ENCODE measurements at regions not wholly inside any gene's neighbourhood (a gene's known extent, or its start where the extent isn't known, plus 50 kb on each side); places are given as distances from the start of the nearest gene placed in this dataset.
"Not testable (repeated sequence)": the region's sequence is repeated elsewhere in the genome, so short reads cannot be mapped to it uniquely, and the experiment has no call there.

DNA sequence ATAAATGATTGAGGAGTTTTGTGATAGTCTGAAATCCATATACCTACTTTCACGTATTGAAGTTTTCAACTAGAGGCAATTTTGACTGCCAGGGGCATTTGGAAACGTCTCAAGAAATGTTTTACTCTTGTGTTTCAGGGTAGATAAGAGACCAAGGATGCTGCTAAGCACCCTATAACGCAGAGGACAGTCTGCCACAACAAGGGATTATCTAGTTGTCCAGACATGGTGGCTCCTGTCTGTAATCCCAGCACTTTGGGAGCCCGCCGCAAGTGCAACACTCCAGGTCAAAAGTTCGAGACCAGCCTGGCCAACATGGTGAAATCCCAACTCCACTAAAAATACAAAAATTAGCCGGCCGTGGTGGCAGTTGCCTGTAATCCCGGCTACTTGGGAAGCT is 133.7 kb upstream of the CCNG1 start:
- H3K27me3 ChIP-seq (ENCODE audit: control insufficient read depth, insufficient read depth, low read length), result no peaks in the 10 kb centered on the region

GRCh38 chr5:163305655-163306054 is 131.7 kb upstream of the CCNG1 start:
- Histone ChIP-seq H3K4me1 (ENCODE audit: control insufficient read depth, insufficient read depth, low read length) (no peaks in the 10 kb centered on the region), H3K36me3 (ENCODE audit: control insufficient read depth, insufficient read depth, low read length) (no peaks in the 10 kb centered on the region), H3K9me3 (ENCODE audit: control insufficient read depth, insufficient read depth, low read depth, low read length) (peaks cover 4% of the 10 kb centered on the region; the same call in 1 of the 2 replicates), H3K9ac (ENCODE audit: low read length) (no peak overlapping the region), H3K27me3 (ENCODE audit: control insufficient read depth, insufficient read depth, low read length) (no peaks in the 10 kb centered on the region), H3K4me3 (ENCODE audit: low read depth, low read length) (no peak overlapping the region), H3K27ac (ENCODE audit: low read depth, low read length) (no peak overlapping the region)

More for the DNA sequence above, 133.7 kb upstream of the CCNG1 start:
- no peak overlapping the region for H3K4me3 ChIP-seq (ENCODE audit: low read depth, low read length)
- no peak overlapping the region for H3K27ac ChIP-seq (ENCODE audit: low read depth, low read length)
- no peaks in the 10 kb centered on the region for H3K4me1 ChIP-seq (ENCODE audit: control insufficient read depth, insufficient read depth, low read length)
- no peak overlapping the region for H3K9ac ChIP-seq (ENCODE audit: low read length)
- no peaks in the 10 kb centered on the region for H3K36me3 ChIP-seq (ENCODE audit: control insufficient read depth, insufficient read depth, low read length)
- 0 out of 2 replicates have a peak, but pooled peaks cover under 1% of the 10 kb centered on the region for H3K9me3 ChIP-seq (ENCODE audit: control insufficient read depth, insufficient read depth, low read depth, low read length)

DNA sequence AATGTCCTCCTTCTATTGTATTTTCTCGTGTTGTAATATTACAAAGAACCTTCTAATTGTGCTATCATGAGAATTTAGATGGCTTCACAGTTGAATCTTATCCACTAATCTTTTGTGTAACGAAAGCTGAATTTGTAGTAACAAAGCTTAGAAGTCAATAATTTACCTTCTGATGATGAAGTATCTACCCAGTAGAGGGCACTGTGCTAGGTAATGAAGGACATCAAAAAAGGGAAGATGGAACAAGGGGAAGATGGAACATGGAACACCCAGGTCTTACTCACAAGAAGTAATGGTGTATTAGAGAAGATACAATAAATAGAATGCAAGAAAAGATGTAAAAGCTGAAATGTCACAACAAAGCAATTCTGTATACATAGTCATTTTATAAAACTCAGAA is 131.0 kb upstream of the CCNG1 start:
- Histone ChIP-seq H3K36me3 (ENCODE audit: control insufficient read depth, insufficient read depth, low read length) (no peaks in the 10 kb centered on the region), H3K27ac (ENCODE audit: low read depth, low read length) (no peak overlapping the region), H3K27me3 (ENCODE audit: control insufficient read depth, insufficient read depth, low read length) (no peaks in the 10 kb centered on the region), H3K9me3 (ENCODE audit: control insufficient read depth, insufficient read depth, low read depth, low read length) (peaks cover 4% of the 10 kb centered on the region; the same call in 1 of the 2 replicates), H3K4me1 (ENCODE audit: control insufficient read depth, insufficient read depth, low read length) (no peaks in the 10 kb centered on the region), H3K9ac (ENCODE audit: low read length) (no peak overlapping the region), H3K4me3 (ENCODE audit: low read depth, low read length) (no peak overlapping the region)

- H3K9me3 ChIP-seq (ENCODE audit: control insufficient read depth, insufficient read depth, low read depth, low read length), result peaks cover 21% of the 10 kb centered on the region
- H3K27me3 ChIP-seq (ENCODE audit: control insufficient read depth, insufficient read depth, low read length), result no peaks in the 10 kb centered on the region
- H3K36me3 ChIP-seq (ENCODE audit: control insufficient read depth, insufficient read depth, low read length), result no peaks in the 10 kb centered on the region
- no peak overlapping the region for H3K4me3 ChIP-seq (ENCODE audit: low read depth, low read length)
- H3K4me1 ChIP-seq (ENCODE audit: control insufficient read depth, insufficient read depth, low read length), result peaks cover 4% of the 10 kb centered on the region; the same call in 1 of the 2 replicates
- no peak overlapping the region for H3K27ac ChIP-seq (ENCODE audit: low read depth, low read length)
- no peak overlapping the region for H3K9ac ChIP-seq (ENCODE audit: low read length)
These were observed 127.5 kb upstream of the CCNG1 start for GRCh38 chr5:163309914-163310313.

DNA sequence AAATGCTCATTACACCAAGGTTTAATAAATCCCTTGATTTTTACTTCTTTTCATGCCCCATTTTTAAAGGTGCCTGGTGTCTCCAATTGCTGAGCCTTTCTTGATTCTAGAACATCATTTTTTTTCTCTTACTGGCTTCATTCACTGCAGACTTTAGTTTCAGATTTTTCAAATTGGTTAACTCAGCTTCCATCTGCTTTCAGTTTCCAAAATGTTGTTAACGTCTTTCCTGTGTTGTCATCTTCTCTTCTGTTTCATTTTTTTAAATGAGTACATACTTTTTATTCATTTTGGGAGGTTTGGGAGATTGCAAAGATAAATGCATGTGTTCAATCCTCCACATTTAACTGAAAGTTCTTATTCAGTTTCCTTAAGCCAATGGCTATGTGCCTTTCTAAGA is 126.4 kb upstream of the CCNG1 start:
- Histone ChIP-seq H3K4me1 (ENCODE audit: control insufficient read depth, insufficient read depth, low read length) (peaks cover 4% of the 10 kb centered on the region; the same call in 1 of the 2 replicates), H3K36me3 (ENCODE audit: control insufficient read depth, insufficient read depth, low read length) (no peaks in the 10 kb centered on the region), H3K27me3 (ENCODE audit: control insufficient read depth, insufficient read depth, low read length) (no peaks in the 10 kb centered on the region), H3K9ac (ENCODE audit: low read length) (no peak overlapping the region), H3K9me3 (ENCODE audit: control insufficient read depth, insufficient read depth, low read depth, low read length) (peaks cover 21% of the 10 kb centered on the region), H3K4me3 (ENCODE audit: low read depth, low read length) (no peak overlapping the region), H3K27ac (ENCODE audit: low read depth, low read length) (no peak overlapping the region)

DNA sequence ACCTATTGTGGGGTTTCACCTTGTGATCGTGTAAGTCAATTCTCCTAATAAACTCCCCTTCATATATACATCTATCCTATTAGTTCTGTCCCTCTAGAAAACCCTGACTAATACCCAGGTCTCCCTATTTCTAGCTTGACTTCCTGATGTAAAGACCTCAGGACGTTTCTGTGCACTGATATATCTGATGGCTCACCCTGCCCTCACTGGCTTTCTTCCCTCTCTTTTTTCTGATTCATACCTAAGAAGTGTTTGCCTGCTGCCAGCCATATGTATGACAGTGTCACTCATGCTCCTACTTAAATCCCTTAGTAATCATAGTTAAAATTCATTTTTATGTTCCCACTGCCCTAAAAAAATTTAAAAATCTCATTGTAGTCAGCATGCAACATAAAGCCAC is 124.8 kb upstream of the CCNG1 start:
- Histone ChIP-seq H3K36me3 (ENCODE audit: control insufficient read depth, insufficient read depth, low read length) (no peaks in the 10 kb centered on the region), H3K4me1 (ENCODE audit: control insufficient read depth, insufficient read depth, low read length) (peaks cover 4% of the 10 kb centered on the region; the same call in 1 of the 2 replicates), H3K9me3 (ENCODE audit: control insufficient read depth, insufficient read depth, low read depth, low read length) (peaks cover 21% of the 10 kb centered on the region), H3K27me3 (ENCODE audit: control insufficient read depth, insufficient read depth, low read length) (no peaks in the 10 kb centered on the region), H3K9ac (ENCODE audit: low read length) (no peak overlapping the region), H3K27ac (ENCODE audit: low read depth, low read length) (no peak overlapping the region), H3K4me3 (ENCODE audit: low read depth, low read length) (no peak overlapping the region)

DNA sequence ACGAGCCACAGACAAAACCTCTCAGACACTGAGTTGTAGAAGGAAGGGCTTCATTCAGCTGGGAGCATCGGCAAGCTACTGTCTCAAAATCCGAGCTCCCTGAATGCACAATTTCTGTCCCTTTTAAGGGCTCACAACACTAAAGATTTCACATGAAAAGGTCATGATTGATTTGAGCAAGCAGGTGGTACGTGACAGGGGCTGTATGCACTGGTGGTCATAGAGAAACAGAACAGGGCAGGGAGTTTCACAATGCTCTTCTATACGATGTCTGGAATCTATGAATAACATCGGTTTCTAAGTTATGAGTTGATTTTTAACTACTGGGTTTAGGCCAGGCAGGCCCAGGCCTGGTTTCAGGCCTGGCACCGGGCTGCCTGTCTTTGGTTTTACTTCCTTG is 124.3 kb upstream of the CCNG1 start:
- H3K9ac ChIP-seq (ENCODE audit: low read length); H3K4me3 ChIP-seq (ENCODE audit: low read depth, low read length); H3K4me1 ChIP-seq (ENCODE audit: control insufficient read depth, insufficient read depth, low read length); H3K36me3 ChIP-seq (ENCODE audit: control insufficient read depth, insufficient read depth, low read length); H3K27me3 ChIP-seq (ENCODE audit: control insufficient read depth, insufficient read depth, low read length); H3K27ac ChIP-seq (ENCODE audit: low read depth, low read length): not testable (repeated sequence)
- peaks cover 21% of the 10 kb centered on the region for H3K9me3 ChIP-seq (ENCODE audit: control insufficient read depth, insufficient read depth, low read depth, low read length)

GRCh38 chr5:163316374-163316773 is 121.0 kb upstream of the CCNG1 start:
- H3K27me3 ChIP-seq (ENCODE audit: control insufficient read depth, insufficient read depth, low read length); H3K27ac ChIP-seq (ENCODE audit: low read depth, low read length); H3K4me3 ChIP-seq (ENCODE audit: low read depth, low read length); H3K4me1 ChIP-seq (ENCODE audit: control insufficient read depth, insufficient read depth, low read length); H3K36me3 ChIP-seq (ENCODE audit: control insufficient read depth, insufficient read depth, low read length); H3K9ac ChIP-seq (ENCODE audit: low read length): not testable (repeated sequence)
- peaks cover 20% of the 10 kb centered on the region for H3K9me3 ChIP-seq (ENCODE audit: control insufficient read depth, insufficient read depth, low read depth, low read length)

- H3K4me3 ChIP-seq (ENCODE audit: low read depth, low read length), result no peak overlapping the region
- H3K27ac ChIP-seq (ENCODE audit: low read depth, low read length), result no peak overlapping the region
- H3K9me3 ChIP-seq (ENCODE audit: control insufficient read depth, insufficient read depth, low read depth, low read length), result peaks cover 2% of the 10 kb centered on the region; the same call in 1 of the 2 replicates
- no peaks in the 10 kb centered on the region for H3K27me3 ChIP-seq (ENCODE audit: control insufficient read depth, insufficient read depth, low read length)
- H3K9ac ChIP-seq (ENCODE audit: low read length), result no peak overlapping the region
- H3K4me1 ChIP-seq (ENCODE audit: control insufficient read depth, insufficient read depth, low read length), result no peaks in the 10 kb centered on the region
- no peaks in the 10 kb centered on the region for H3K36me3 ChIP-seq (ENCODE audit: control insufficient read depth, insufficient read depth, low read length)
These were observed 118.7 kb upstream of the CCNG1 start for GRCh38 chr5:163318707-163319106.

- Histone ChIP-seq H3K4me1 (ENCODE audit: control insufficient read depth, insufficient read depth, low read length) (peaks cover 8% of the 10 kb centered on the region), H3K4me3 (ENCODE audit: low read depth, low read length) (no peak overlapping the region), H3K27me3 (ENCODE audit: control insufficient read depth, insufficient read depth, low read length) (no peaks in the 10 kb centered on the region), H3K36me3 (ENCODE audit: control insufficient read depth, insufficient read depth, low read length) (no peaks in the 10 kb centered on the region), H3K9ac (ENCODE audit: low read length) (no peak overlapping the region), H3K9me3 (ENCODE audit: control insufficient read depth, insufficient read depth, low read depth, low read length) (peaks cover 2% of the 10 kb centered on the region; the same call in 1 of the 2 replicates), H3K27ac (ENCODE audit: low read depth, low read length) (no peak overlapping the region)
These were observed 115.9 kb upstream of the CCNG1 start for GRCh38 chr5:163321511-163321910.

DNA sequence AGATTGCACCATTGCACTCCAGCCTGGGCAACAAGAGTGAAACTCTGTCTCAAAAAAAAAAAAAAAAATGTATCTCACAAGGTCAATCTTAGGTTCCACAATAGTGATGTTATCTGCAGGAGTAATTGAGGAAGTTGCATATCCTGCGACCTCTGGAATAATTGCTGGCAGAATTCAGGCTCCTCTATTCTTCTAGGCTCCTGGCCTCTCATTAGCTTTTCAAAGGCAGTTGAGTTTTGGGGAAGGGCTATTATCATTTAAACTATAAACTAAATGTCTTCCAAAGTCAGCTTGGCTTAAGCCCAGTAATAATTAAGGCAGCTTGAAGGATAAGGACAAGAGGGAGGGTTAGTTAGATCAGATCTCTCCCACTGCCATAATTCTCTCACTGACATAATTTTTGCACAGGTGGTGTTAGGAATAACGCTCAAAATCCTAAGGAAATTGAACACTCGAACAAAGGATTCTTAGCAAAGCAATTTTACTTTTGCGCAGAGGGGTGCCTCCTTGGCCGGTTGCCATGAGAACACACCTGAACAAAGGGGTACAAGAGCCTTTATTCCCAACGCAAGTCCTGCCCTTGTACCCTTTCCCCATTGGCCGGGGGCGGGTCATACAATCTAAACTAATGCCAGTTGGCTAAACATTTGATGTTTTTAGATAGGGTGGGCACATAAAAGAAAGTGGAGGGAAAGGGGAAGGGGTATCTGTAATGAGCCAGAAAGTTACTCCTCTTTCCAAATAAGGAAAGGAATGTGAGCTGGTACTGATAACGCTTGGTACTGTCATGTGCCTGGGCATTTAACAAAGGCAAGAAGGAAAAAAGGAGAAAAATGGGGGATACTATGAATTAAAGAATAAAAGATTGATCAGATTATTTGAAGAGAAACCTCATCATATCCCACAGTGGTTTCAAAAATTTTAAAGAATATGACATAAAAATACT is 106.4 kb upstream of the CCNG1 start:
- Histone ChIP-seq H3K27me3 (ENCODE audit: control insufficient read depth, insufficient read depth, low read length) (no peaks in the 10 kb centered on the region), H3K4me3 (ENCODE audit: low read depth, low read length) (peak overlapping the region; percentile 22; the same call in 1 of the 2 replicates), H3K27ac (ENCODE audit: low read depth, low read length) (peak overlapping the region; percentile 90), H3K9me3 (ENCODE audit: control insufficient read depth, insufficient read depth, low read depth, low read length) (peaks cover 19% of the 10 kb centered on the region), H3K4me1 (ENCODE audit: control insufficient read depth, insufficient read depth, low read length) (peaks cover 31% of the 10 kb centered on the region), H3K9ac (ENCODE audit: low read length) (peak overlapping the region; percentile 69), H3K36me3 (ENCODE audit: control insufficient read depth, insufficient read depth, low read length) (no peaks in the 10 kb centered on the region)

All from HUES6 (cell line).